Transverse colon (tissue), 4 donors: ENCODE measurements at regions not wholly inside any gene's neighbourhood (a gene's known extent, or its start where the extent isn't known, plus 50 kb on each side); places are given as distances from the start of the nearest gene placed in this dataset.

Source experiments
- EP300 ChIP-seq: sonication (generic); formaldehyde crosslinking; IDR thresholded peaks from one replicate; pipeline ENCODE4 v1.6.1; 2017; ENCODE audit warnings: antibody characterized with exemption, low read depth
- POLR2A ChIP-seq: fragments of 450-650 bp; IDR thresholded peaks from one replicate; pipeline ENCODE4 v1.6.1; 2016; ENCODE audit warnings: antibody characterized with exemption, mild to moderate bottlenecking, moderate library complexity
- POLR2AphosphoS5 ChIP-seq, 3 donors: sonication (generic); formaldehyde crosslinking; IDR thresholded peaks; one replicate each; pipeline ENCODE4 v1.6.1; 2016; ENCODE audit warnings: antibody characterized with exemption in 3 of 3
- TF ChIP-seq, protein P1 (sequence below), 5 experiments: fragments of 200-600 bp in 3 of 5; fragments of 450-650 bp in 2 of 5; sonication (generic) in 3 of 5; IDR thresholded peaks; 1 replicate in 2 of 5; 2 replicates in 3 of 5; pipeline ENCODE4 v1.5.1; 2016 to 2017; ENCODE audit warnings: antibody characterized with exemption in 5 of 5, inconsistent platforms in 3 of 5, mild to moderate bottlenecking in 2 of 5, moderate library complexity in 1 of 5

- TF ChIP-seq, protein P1, sequence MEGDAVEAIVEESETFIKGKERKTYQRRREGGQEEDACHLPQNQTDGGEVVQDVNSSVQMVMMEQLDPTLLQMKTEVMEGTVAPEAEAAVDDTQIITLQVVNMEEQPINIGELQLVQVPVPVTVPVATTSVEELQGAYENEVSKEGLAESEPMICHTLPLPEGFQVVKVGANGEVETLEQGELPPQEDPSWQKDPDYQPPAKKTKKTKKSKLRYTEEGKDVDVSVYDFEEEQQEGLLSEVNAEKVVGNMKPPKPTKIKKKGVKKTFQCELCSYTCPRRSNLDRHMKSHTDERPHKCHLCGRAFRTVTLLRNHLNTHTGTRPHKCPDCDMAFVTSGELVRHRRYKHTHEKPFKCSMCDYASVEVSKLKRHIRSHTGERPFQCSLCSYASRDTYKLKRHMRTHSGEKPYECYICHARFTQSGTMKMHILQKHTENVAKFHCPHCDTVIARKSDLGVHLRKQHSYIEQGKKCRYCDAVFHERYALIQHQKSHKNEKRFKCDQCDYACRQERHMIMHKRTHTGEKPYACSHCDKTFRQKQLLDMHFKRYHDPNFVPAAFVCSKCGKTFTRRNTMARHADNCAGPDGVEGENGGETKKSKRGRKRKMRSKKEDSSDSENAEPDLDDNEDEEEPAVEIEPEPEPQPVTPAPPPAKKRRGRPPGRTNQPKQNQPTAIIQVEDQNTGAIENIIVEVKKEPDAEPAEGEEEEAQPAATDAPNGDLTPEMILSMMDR (IDR thresholded peaks at IDR 0.05), result no peak
- no peak for TF ChIP-seq EP300
- no peak for TF ChIP-seq POLR2A
- no peak for TF ChIP-seq POLR2AphosphoS5 (IDR thresholded peaks at IDR 0.05)
Observed at GRCh38 chr2:56754066-56754615, 570.4 kb downstream of the CCDC85A start.
